Ectodermal cell (in vitro differentiated cells): ENCODE measurements at regions not wholly inside any gene's neighbourhood (a gene's known extent, or its start where the extent isn't known, plus 50 kb on each side); places are given as distances from the start of the nearest gene placed in this dataset.

Experiments
- H3K27ac ChIP-seq: 2 replicates; pipeline ENCODE4 v1.7.0; 2013; ENCODE audit warnings: mild to moderate bottlenecking, low read depth, low read length; ENCODE audit not compliant: insufficient read depth, poor library complexity, severe bottlenecking
- H3K27me3 ChIP-seq: 2 replicates; pipeline ENCODE4 v1.7.0; 2013; ENCODE audit warnings: mild to moderate bottlenecking, low read length; ENCODE audit not compliant: insufficient read depth, control insufficient read depth, poor library complexity, severe bottlenecking
- H3K36me3 ChIP-seq: one replicate; pipeline ENCODE4 v1.7.0; 2013; ENCODE audit warnings: low read length; ENCODE audit not compliant: control insufficient read depth, insufficient read depth
- H3K4me1 ChIP-seq: one replicate; pipeline ENCODE4 v1.7.0; 2013; ENCODE audit warnings: low read length; ENCODE audit not compliant: control insufficient read depth, insufficient read depth
- H3K4me3 ChIP-seq: 2 replicates; pipeline ENCODE4 v1.7.0; 2013; ENCODE audit warnings: low read depth, low read length, control low read depth; ENCODE audit not compliant: insufficient read depth
- H3K9me3 ChIP-seq: 2 replicates; pipeline ENCODE4 v1.7.0; 2013; ENCODE audit warnings: mild to moderate bottlenecking, low read length, moderate library complexity; ENCODE audit not compliant: control insufficient read depth
- WGBS, 2 experiments: methylation state at CpG; one replicate each; pipeline ENCODE4 v1.1.7; 2013; ENCODE audit warnings: missing lambda C conversion rate in 2 of 2; 5-methylcytosine and 5-hydroxymethylcytosine counted together

DNA sequence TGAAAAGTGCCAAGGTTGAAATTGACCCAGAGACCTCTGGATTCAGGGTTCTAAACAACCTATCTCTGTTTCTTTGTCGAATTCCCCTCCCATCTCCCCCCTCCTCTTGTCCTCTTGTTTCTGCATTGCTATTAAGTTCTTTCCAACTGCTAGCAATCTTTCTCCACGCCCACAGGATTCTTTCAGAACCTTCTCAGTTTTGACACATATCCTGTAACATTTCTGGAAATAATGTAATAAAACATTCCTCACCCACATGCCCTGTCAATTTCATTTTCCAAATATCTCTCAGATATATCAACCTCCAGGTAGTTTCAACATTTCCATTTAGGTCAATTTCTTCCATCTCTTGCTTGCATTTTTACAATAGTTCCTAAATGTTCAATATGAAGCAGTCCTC, 1105.9 kb downstream of the ARAP2 start:
- Histone ChIP-seq H3K36me3 (no peaks in the 10 kb centered on the region), H3K27ac (no peak overlapping the region), H3K9me3 (no peaks in the 10 kb centered on the region), H3K27me3 (no peaks in the 10 kb centered on the region), H3K4me1 (no peaks in the 10 kb centered on the region), H3K4me3 (no peak overlapping the region)
- WGBS, 2 experiments: 79 to 93% methylated on average over 2 of the region's 2 CpGs

GRCh38 chr4:35147761-35148160, 1096.6 kb downstream of the ARAP2 start:
- Histone ChIP-seq H3K27ac (no peak overlapping the region), H3K4me3 (no peak overlapping the region), H3K36me3 (no peaks in the 10 kb centered on the region), H3K4me1 (no peaks in the 10 kb centered on the region), H3K27me3 (no peaks in the 10 kb centered on the region), H3K9me3 (no peaks in the 10 kb centered on the region)
- 92 to 100% methylated on average over 1 of the region's 1 CpG for WGBS, 2 experiments

DNA sequence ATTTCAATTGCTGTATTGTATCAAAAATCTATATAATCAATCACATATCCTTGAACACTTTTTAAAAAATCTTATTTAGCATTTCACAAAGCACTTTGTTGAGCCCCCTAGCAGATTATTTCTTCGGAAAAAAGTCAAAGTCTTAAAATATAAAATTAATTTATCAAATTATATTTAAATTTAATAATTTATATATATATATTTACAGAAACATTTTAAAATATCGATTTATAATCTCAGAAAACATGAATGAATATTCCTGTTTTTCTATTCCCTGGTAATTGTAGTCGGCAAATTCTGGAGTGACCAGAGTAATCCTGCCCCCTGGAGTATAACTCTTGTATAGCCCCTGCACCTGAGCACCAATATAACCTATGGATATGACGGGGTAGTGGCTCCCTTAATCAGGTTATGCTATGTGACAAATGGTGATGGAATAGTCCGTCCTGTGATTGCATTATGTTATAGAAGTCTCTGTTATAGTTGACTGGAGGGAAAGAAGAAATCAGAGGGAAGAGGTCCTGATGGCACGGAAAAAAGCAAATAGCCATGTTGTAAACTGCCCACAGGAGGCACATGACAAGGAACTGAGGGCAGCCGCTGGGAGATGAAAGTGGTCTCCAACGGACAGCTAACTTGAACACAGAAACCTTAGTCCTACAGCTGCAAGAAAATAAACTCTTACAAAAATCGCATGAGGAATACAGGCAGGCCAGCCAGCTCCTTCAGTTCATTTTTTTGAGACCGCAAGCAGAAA, 1092.3 kb downstream of the ARAP2 start:
- Histone ChIP-seq H3K27me3 (no peaks in the 10 kb centered on the region), H3K27ac (no peak overlapping the region), H3K4me1 (no peaks in the 10 kb centered on the region), H3K9me3 (no peaks in the 10 kb centered on the region), H3K4me3 (no peak overlapping the region), H3K36me3 (no peaks in the 10 kb centered on the region)
- whole genome bisulfite sequencing, 2 experiments: 79 to 80% methylated on average over 8 to 9 of the region's 10 CpGs

DNA sequence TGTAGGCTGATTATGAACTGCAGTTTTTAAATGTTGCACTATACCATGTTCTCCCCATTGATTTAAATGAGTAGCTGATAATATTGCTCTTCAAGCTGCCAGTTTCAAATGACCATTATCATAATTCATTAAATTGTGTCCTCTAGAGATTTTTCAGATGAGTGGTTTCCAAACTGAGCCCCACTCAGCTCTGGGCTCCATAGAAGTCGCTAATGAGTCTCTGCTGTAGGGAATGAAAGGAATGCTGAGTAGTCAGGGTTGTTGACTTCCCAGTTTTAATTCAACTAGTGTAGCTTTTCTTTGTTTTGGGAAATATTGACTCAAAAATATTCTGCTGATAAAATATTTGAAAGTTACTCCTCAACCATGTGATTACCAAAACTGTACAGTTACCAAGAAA, 1081.1 kb downstream of the ARAP2 start:
- H3K9me3 ChIP-seq: no peaks in the 10 kb centered on the region
- WGBS, 2 experiments: 33 to 60% methylated on average over 1 of the region's 1 CpG

DNA sequence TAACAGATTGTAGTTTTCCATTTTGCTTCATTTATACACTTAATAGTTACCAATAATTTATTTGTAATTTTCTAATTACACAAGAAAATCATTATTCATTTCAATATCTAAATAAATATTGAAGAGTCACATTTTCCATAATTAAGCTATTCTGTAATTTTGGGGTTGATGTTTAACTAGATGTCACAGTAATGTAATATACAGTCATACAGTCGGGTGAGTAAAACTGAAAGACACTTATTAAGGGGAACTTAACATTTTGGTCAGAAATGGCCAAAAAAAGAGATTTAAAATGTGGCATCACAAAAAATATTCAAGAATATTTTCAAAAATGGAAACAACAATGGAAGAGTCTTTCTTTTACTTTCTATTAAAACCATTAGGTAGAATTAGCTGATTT, 1080.3 kb downstream of the ARAP2 start:
- 86 to 100% methylated on average over 1 of the region's 1 CpG for WGBS, 2 experiments
- Histone ChIP-seq H3K4me1 (no peaks in the 10 kb centered on the region), H3K4me3 (no peak overlapping the region), H3K36me3 (no peaks in the 10 kb centered on the region), H3K9me3 (no peaks in the 10 kb centered on the region), H3K27me3 (no peaks in the 10 kb centered on the region), H3K27ac (no peak overlapping the region)

More for the DNA sequence above, 1081.1 kb downstream of the ARAP2 start:
- H3K27ac ChIP-seq: no peak overlapping the region
- no peaks in the 10 kb centered on the region for H3K27me3 ChIP-seq
- no peaks in the 10 kb centered on the region for H3K4me1 ChIP-seq
- no peaks in the 10 kb centered on the region for H3K36me3 ChIP-seq
- H3K4me3 ChIP-seq: no peak overlapping the region

DNA sequence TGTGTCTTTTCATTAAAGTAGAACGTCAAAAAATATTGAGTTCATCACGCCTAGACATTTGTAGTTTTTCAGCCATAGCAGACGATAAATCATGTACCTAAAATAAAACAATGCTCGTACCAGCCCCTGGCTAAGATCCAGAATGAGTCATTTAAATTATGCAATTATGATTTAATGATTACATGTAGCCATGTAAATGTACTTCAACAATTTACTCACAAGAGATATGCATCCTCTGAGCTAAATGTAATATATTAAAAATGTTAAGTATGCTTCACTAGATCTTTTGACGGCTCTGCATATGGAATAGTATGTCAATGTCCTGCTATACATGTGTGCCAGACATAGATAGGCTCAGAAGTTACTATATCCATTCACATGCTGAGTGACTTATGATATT, 1077.8 kb downstream of the ARAP2 start:
- 76 to 98% methylated on average over 3 to 5 of the region's 5 CpGs for WGBS, 2 experiments
- no peaks in the 10 kb centered on the region for H3K27me3 ChIP-seq

GRCh38 chr4:35167385-35167784, 1076.9 kb downstream of the ARAP2 start:
- Histone ChIP-seq H3K36me3 (no peaks in the 10 kb centered on the region), H3K9me3 (no peaks in the 10 kb centered on the region), H3K4me3 (no peak overlapping the region), H3K27me3 (no peaks in the 10 kb centered on the region), H3K4me1 (no peaks in the 10 kb centered on the region), H3K27ac (no peak overlapping the region)
- WGBS, 2 experiments: 42 to 47% methylated on average over 2 of the region's 2 CpGs

More for the DNA sequence above, 1077.8 kb downstream of the ARAP2 start:
- Histone ChIP-seq H3K4me1 (no peaks in the 10 kb centered on the region), H3K9me3 (no peaks in the 10 kb centered on the region), H3K27ac (no peak overlapping the region), H3K36me3 (no peaks in the 10 kb centered on the region), H3K4me3 (no peak overlapping the region)

GRCh38 chr4:35175487-35175886, 1068.8 kb downstream of the ARAP2 start:
- Histone ChIP-seq H3K36me3 (no peaks in the 10 kb centered on the region), H3K9me3 (no peaks in the 10 kb centered on the region), H3K4me1 (no peaks in the 10 kb centered on the region), H3K4me3 (no peak overlapping the region), H3K27me3 (no peaks in the 10 kb centered on the region), H3K27ac (no peak overlapping the region)
- 96 to 97% methylated on average over 3 to 4 of the region's 4 CpGs for WGBS, 2 experiments

- Histone ChIP-seq H3K27ac (no peak overlapping the region), H3K4me1 (no peaks in the 10 kb centered on the region), H3K27me3 (no peaks in the 10 kb centered on the region), H3K36me3 (no peaks in the 10 kb centered on the region), H3K9me3 (no peaks in the 10 kb centered on the region), H3K4me3 (no peak overlapping the region)
- WGBS, 2 experiments: 75 to 100% methylated on average over 1 to 2 of the region's 2 CpGs
These were observed 1068.4 kb downstream of the ARAP2 start for GRCh38 chr4:35175894-35176293.

GRCh38 chr4:35182451-35182850, 1061.9 kb downstream of the ARAP2 start:
- H3K4me1 ChIP-seq: no peaks in the 10 kb centered on the region
- no peak overlapping the region for H3K4me3 ChIP-seq
- no peaks in the 10 kb centered on the region for H3K9me3 ChIP-seq
- no peaks in the 10 kb centered on the region for H3K36me3 ChIP-seq
- no peaks in the 10 kb centered on the region for H3K27me3 ChIP-seq
- H3K27ac ChIP-seq: no peak overlapping the region
